Activated CD8-positive, alpha-beta memory T cell treated with anti-CD3 and anti-CD28 coated beads, Interleukin-2, amount 10 ng/mL, durations not matched to agents 7 days and 5 days (primary cell): ENCODE measurements at regions not wholly inside any gene's neighbourhood (a gene's known extent, or its start where the extent isn't known, plus 50 kb on each side); places are given as distances from the start of the nearest gene placed in this dataset.

ENCODE experiments used
- ATAC-seq: fragments of 150-1000 bp; cut with Tn5 transposase; one replicate; pipeline ENCODE4 v1.10.0; 2021; ENCODE audit warnings: moderate library complexity
- CTCF ChIA-PET: fragments of 350-600 bp; sonication (Branson Sonifier 250); formaldehyde crosslinking; loops from one replicate; lab custom pipeline; 2021; ENCODE audit warnings: antibody characterized with exemption; lab: Charles Lee
- DNase-seq: peaks from one replicate; pipeline ENCODE4 v3.0.0-alpha.2; 2020
- H3K27ac Mint-ChIP-seq: one replicate; pipeline ENCODE4 v1.8.0; 2021; ENCODE audit warnings: mild to moderate bottlenecking, mixed read lengths
- H3K27me3 Mint-ChIP-seq: one replicate; pipeline ENCODE4 v1.8.0; 2021; ENCODE audit warnings: mixed read lengths
- H3K36me3 Mint-ChIP-seq: one replicate; pipeline ENCODE4 v1.8.0; 2021; ENCODE audit warnings: mild to moderate bottlenecking, mixed read lengths
- H3K4me1 Mint-ChIP-seq: one replicate; pipeline ENCODE4 v1.8.0; 2021; ENCODE audit warnings: mixed read lengths
- H3K4me3 Mint-ChIP-seq: one replicate; pipeline ENCODE4 v1.8.0; 2021; ENCODE audit warnings: mild to moderate bottlenecking, moderate library complexity, mixed read lengths
- H3K9me3 Mint-ChIP-seq: one replicate; pipeline ENCODE4 v1.8.0; 2022; ENCODE audit warnings: low read depth, mixed read lengths

DNA sequence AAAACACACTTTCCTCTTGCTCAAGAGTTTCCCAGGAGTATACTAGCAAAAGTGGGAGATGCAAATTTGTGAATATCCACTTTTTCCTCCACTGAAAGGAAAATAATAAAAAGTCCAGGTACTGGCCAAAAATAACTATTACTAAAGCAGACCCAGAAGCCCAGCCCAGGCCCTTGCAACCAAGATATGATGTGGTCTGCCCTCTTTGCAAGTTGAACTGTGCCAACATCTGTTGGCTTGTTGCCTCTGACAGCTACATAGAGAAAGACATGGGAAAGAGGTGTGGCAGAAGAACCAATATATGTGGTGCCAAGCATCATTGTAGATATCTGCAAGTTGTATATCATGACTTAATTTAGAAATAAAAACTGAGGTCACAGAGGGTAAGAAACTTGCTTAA, 78.4 kb upstream of the JAG1 start:
- no peak for DNase-seq
- no peaks in the 10 kb centered on the region for H3K9me3 Mint-ChIP-seq
- H3K27me3 Mint-ChIP-seq = peaks cover 9% of the 10 kb centered on the region
- no peaks in the 10 kb centered on the region for H3K36me3 Mint-ChIP-seq
- CTCF ChIA-PET = no interaction called here
- no peak overlapping the region for H3K4me3 Mint-ChIP-seq
- no peak overlapping the region for H3K27ac Mint-ChIP-seq
- H3K4me1 Mint-ChIP-seq = no peaks in the 10 kb centered on the region
- ATAC-seq = no peak

- H3K36me3 Mint-ChIP-seq = no peaks in the 10 kb centered on the region
- peaks cover 9% of the 10 kb centered on the region for H3K27me3 Mint-ChIP-seq
Observed at GRCh38 chr20:10754824-10755223, 81.0 kb upstream of the JAG1 start.

DNA sequence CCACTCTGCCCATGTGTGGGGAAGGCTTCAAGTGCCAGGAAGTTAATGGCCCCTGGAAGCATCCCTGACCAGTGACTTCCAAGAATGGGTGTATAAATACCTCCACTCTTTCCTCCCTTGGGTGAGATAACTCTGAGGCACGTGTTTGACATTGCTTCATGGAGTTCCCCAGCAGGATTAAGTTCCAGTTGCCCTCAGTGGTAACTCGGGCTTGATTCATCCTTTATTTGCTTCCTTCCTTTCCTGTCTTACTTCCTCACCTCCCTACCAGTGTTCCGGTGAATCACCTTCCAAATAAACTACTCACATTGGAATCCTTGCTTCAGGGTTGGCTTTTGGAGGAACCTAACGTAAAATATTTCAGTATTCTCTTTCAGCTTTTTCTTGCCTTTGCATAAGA, 84.6 kb upstream of the JAG1 start:
- Mint-ChIP-seq H3K9me3 (no peaks in the 10 kb centered on the region), H3K4me1 (no peaks in the 10 kb centered on the region), H3K27me3 (peaks cover 9% of the 10 kb centered on the region), H3K27ac (no peak overlapping the region), H3K36me3 (no peaks in the 10 kb centered on the region), H3K4me3 (no peak overlapping the region)
- ATAC-seq = no peak
- DNase-seq = no peak
- CTCF ChIA-PET = no interaction called here

More at GRCh38 chr20:10754824-10755223, 81.0 kb upstream of the JAG1 start:
- Mint-ChIP-seq H3K4me1 (no peaks in the 10 kb centered on the region), H3K4me3 (no peak overlapping the region), H3K27ac (no peak overlapping the region), H3K9me3 (no peaks in the 10 kb centered on the region)
- CTCF ChIA-PET = no interaction called here
- DNase-seq = no peak
- ATAC-seq = no peak

DNA sequence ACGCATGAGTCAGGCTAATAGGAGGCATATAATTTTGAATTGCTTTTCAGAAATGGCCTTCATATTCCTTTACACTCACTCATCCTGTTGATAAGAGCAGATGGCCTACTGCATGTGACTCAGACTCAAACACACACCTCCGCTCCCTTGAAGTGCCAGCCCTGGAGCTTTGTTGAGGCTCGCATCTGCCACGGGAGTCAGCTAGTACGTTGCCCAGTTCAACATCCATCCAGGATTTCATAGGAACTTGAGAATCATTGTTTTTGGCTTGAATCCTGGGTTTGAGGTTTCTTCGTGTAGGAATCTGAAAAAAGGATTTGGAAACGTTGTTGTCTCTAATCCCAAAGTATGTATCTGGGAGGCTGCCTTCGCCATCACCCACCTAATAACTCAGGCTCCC, 87.4 kb upstream of the JAG1 start:
- DNase-seq (no peak), ATAC-seq (no peak)
- no peaks in the 10 kb centered on the region for H3K27me3 Mint-ChIP-seq
- no peaks in the 10 kb centered on the region for H3K36me3 Mint-ChIP-seq
- H3K27ac Mint-ChIP-seq = no peak overlapping the region
- H3K4me3 Mint-ChIP-seq = no peak overlapping the region
- H3K9me3 Mint-ChIP-seq = no peaks in the 10 kb centered on the region
- no peaks in the 10 kb centered on the region for H3K4me1 Mint-ChIP-seq
- CTCF ChIA-PET = interaction anchor here (0.6 kb wide), 1 partner anchor 10 kb away, joined by 3 read pairs; no protein-coding TSS in a partner anchor

DNA sequence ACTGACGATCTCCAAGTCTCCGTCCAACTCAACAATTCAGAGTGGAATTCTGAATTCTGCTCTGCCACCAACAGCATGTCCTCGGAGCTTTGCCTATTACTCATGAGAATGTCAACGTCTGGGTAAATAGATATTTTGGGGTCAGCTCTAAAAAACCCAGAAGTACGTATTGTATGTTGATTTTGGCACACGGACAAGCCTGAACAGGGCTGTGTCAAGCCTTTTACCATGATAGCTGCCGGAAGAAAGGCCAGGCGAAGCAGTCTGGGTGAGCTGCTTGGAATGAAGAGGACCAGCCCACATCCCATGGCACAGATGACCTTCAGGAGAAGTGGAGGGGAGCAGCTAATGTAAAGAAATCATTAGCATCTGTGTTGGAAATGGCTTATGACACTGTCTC, 88.0 kb upstream of the JAG1 start:
- H3K4me1 Mint-ChIP-seq = no peaks in the 10 kb centered on the region
- ATAC-seq (no peak), DNase-seq (no peak)
- no peaks in the 10 kb centered on the region for H3K9me3 Mint-ChIP-seq
- H3K4me3 Mint-ChIP-seq = no peak overlapping the region
- CTCF ChIA-PET = no interaction called here
- no peak overlapping the region for H3K27ac Mint-ChIP-seq
- no peaks in the 10 kb centered on the region for H3K36me3 Mint-ChIP-seq
- H3K27me3 Mint-ChIP-seq = no peaks in the 10 kb centered on the region

- ATAC-seq (no peak), DNase-seq (no peak)
- CTCF ChIA-PET = no interaction called here
- Mint-ChIP-seq H3K27ac (no peak overlapping the region), H3K4me3 (no peak overlapping the region), H3K27me3 (no peaks in the 10 kb centered on the region), H3K36me3 (no peaks in the 10 kb centered on the region), H3K9me3 (no peaks in the 10 kb centered on the region), H3K4me1 (no peaks in the 10 kb centered on the region)
Observed at GRCh38 chr20:10762216-10762615, 88.4 kb upstream of the JAG1 start.

- H3K9me3 Mint-ChIP-seq = no peaks in the 10 kb centered on the region
- CTCF ChIA-PET = no interaction called here
- no peaks in the 10 kb centered on the region for H3K4me1 Mint-ChIP-seq
- DNase-seq (no peak), ATAC-seq (no peak)
- H3K27ac Mint-ChIP-seq = no peak overlapping the region
- H3K4me3 Mint-ChIP-seq = no peak overlapping the region
- H3K27me3 Mint-ChIP-seq = no peaks in the 10 kb centered on the region
- H3K36me3 Mint-ChIP-seq = no peaks in the 10 kb centered on the region
Observed at GRCh38 chr20:10763112-10763511, 89.3 kb upstream of the JAG1 start.

GRCh38 chr20:10769700-10770099, 95.9 kb upstream of the JAG1 start:
- no peak for ATAC-seq
- no peaks in the 10 kb centered on the region for H3K4me1 Mint-ChIP-seq
- H3K9me3 Mint-ChIP-seq = no peaks in the 10 kb centered on the region
- DNase-seq = no peak
- H3K27ac Mint-ChIP-seq = no peak overlapping the region
- CTCF ChIA-PET = no interaction called here
- no peaks in the 10 kb centered on the region for H3K27me3 Mint-ChIP-seq
- H3K4me3 Mint-ChIP-seq = no peak overlapping the region
- no peaks in the 10 kb centered on the region for H3K36me3 Mint-ChIP-seq

GRCh38 chr20:10770753-10771152, 97.0 kb upstream of the JAG1 start:
- Mint-ChIP-seq H3K36me3 (no peaks in the 10 kb centered on the region), H3K27ac (no peak overlapping the region), H3K9me3 (no peaks in the 10 kb centered on the region), H3K27me3 (no peaks in the 10 kb centered on the region), H3K4me1 (no peaks in the 10 kb centered on the region), H3K4me3 (no peak overlapping the region)
- CTCF ChIA-PET = interaction anchor here (0.7 kb wide), 1 partner anchor 10 kb away, joined by 3 read pairs; no protein-coding TSS in a partner anchor
- ATAC-seq (no peak), DNase-seq (no peak)

DNA sequence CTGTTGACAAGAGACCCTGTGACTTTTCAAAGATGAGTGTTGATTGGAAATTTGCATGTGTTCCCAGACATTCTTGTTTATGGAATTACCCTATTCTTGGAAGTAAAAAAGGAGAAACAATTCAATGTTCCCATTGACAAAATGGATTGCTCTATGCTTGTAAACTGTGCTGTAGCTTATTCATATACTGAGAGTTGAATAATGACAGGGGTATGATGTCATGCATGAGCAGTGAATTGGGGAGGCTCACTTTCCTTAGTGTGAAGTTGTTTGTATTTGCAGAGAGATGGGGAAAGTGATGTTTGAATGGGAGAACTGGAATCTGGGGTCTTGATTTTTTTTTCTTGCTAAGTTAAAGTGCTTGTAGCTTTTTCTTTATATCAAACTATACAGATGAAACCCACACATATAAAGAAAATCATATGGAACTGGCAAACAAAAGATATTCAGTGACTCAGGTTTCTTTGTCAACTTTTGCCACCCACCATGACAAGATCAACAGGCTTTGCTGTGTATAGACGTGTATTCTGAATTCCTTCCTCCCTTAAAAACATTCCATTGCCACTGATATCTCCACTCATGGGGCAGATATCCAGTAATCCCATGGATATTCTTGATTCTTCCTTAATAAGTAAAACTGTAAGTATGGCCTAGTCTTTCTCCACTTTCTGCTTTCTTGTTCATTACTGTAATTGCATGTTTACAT, 97.8 kb upstream of the JAG1 start:
- H3K4me1 Mint-ChIP-seq = no peaks in the 10 kb centered on the region
- no peak overlapping the region for H3K4me3 Mint-ChIP-seq
- no peaks in the 10 kb centered on the region for H3K36me3 Mint-ChIP-seq
- DNase-seq (no peak), ATAC-seq (no peak)
- H3K27me3 Mint-ChIP-seq = peaks cover 4% of the 10 kb centered on the region
- CTCF ChIA-PET = interaction anchor here (0.7 kb wide), 1 partner anchor 11 kb away, joined by 3 read pairs; no protein-coding TSS in a partner anchor
- no peaks in the 10 kb centered on the region for H3K9me3 Mint-ChIP-seq
- no peak overlapping the region for H3K27ac Mint-ChIP-seq

GRCh38 chr20:10774357-10774943, 100.7 kb upstream of the JAG1 start:
- Mint-ChIP-seq H3K4me3 (no peak overlapping the region), H3K4me1 (no peaks in the 10 kb centered on the region), H3K36me3 (no peaks in the 10 kb centered on the region), H3K27ac (no peak overlapping the region), H3K9me3 (no peaks in the 10 kb centered on the region), H3K27me3 (peaks cover 4% of the 10 kb centered on the region)
- ATAC-seq (no peak), DNase-seq (no peak)
- CTCF ChIA-PET = no interaction called here

- Mint-ChIP-seq H3K27ac (no peak overlapping the region), H3K36me3 (no peaks in the 10 kb centered on the region), H3K9me3 (no peaks in the 10 kb centered on the region), H3K4me1 (no peaks in the 10 kb centered on the region), H3K4me3 (no peak overlapping the region), H3K27me3 (peaks cover 10% of the 10 kb centered on the region)
- ATAC-seq = no peak
- CTCF ChIA-PET = no interaction called here
- DNase-seq = no peak
Observed at GRCh38 chr20:10777710-10778109, 103.9 kb upstream of the JAG1 start.

GRCh38 chr20:10779911-10780310, 106.1 kb upstream of the JAG1 start:
- CTCF ChIA-PET = no interaction called here

DNA sequence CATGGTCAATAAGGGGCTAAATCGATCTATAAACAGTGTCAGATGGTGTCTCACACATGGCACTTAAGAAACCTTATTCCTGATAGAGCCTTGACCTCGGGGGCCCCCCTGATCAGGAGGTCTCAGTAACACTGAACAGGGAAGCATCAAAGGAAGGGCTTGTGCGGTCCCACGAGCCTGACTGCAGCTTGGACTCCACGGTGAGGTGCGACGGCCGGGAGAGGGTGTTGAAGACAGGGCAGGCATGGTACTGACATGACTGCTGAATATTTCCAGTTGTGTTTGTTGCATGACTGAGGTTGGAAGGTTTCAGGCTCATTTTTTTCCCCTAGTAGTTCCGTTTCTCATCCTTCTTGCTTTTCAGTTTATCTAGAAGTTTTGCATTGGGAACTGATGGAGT, 107.1 kb upstream of the JAG1 start:
- Mint-ChIP-seq H3K4me1 (no peaks in the 10 kb centered on the region), H3K9me3 (no peaks in the 10 kb centered on the region), H3K27me3 (peaks cover 10% of the 10 kb centered on the region), H3K27ac (no peak overlapping the region), H3K4me3 (no peak overlapping the region), H3K36me3 (no peaks in the 10 kb centered on the region)
- CTCF ChIA-PET = no interaction called here
- ATAC-seq (no peak), DNase-seq (no peak)

More at GRCh38 chr20:10779911-10780310, 106.1 kb upstream of the JAG1 start:
- no peaks in the 10 kb centered on the region for H3K9me3 Mint-ChIP-seq
- peaks cover 10% of the 10 kb centered on the region for H3K27me3 Mint-ChIP-seq
- ATAC-seq (no peak), DNase-seq (no peak)
- H3K4me1 Mint-ChIP-seq = no peaks in the 10 kb centered on the region
- no peaks in the 10 kb centered on the region for H3K36me3 Mint-ChIP-seq
- H3K27ac Mint-ChIP-seq = no peak overlapping the region
- no peak overlapping the region for H3K4me3 Mint-ChIP-seq
